AG04449 (cell line): ENCODE measurements at regions not wholly inside any gene's neighbourhood (a gene's known extent, or its start where the extent isn't known, plus 50 kb on each side); places are given as distances from the start of the nearest gene placed in this dataset.

ENCODE experiments used
- CTCF ChIA-PET: fragments of 350-600 bp; formaldehyde crosslinking; extraction: SDS; loops from one replicate; lab custom pipeline; 2021; ENCODE audit warnings: antibody characterized with exemption; lab: Yijun Ruan, JAX
- POLR2A ChIA-PET: fragments of 400-600, 350-600 bp; formaldehyde crosslinking; extraction: SDS; loops from one replicate; lab custom pipeline; 2020; ENCODE audit warnings: antibody characterized with exemption, inconsistent platforms; lab: Yijun Ruan, JAX
- DNase-seq: peaks from one replicate; pipeline ENCODE4 v3.0.0-alpha.2; 2010; ENCODE audit warnings: low read depth, low spot score
- H3K4me3 ChIP-seq: 2 replicates; pipeline ENCODE4 v1.5.1; 2011; ENCODE audit warnings: low read depth, mild to moderate bottlenecking, control low read depth, low read length
- CTCF ChIP-seq: IDR thresholded peaks from one replicate; pipeline ENCODE4 v1.5.1; 2011; ENCODE audit warnings: mild to moderate bottlenecking, moderate library complexity, low read length, control low read depth, inconsistent platforms; ENCODE audit not compliant: insufficient read depth; ENCODE audit errors: missing control alignments

- CTCF ChIA-PET, result no interaction called here
- POLR2A ChIA-PET, result no interaction called here
- TF ChIP-seq CTCF, result no peak
Observed at GRCh38 chr2:219902891-219903552, 275.6 kb downstream of the SLC4A3 start.

GRCh38 chr2:219905640-219906039 lies 278.2 kb downstream of the SLC4A3 start:
- no peak overlapping the region for H3K4me3 ChIP-seq
- ChIA-PET CTCF (interaction anchor here (1.0 to 2.0 kb wide), 2 partner anchors 13 to 1668 kb away, joined by 3 to 7 read pairs; no protein-coding TSS in a partner anchor), POLR2A (no interaction called here)
- no peak for DNase-seq
- no peak for TF ChIP-seq CTCF

More at GRCh38 chr2:219902891-219903552, 275.6 kb downstream of the SLC4A3 start:
- no peak for DNase-seq
- H3K4me3 ChIP-seq, result no peak overlapping the region

- ChIA-PET POLR2A (no interaction called here), CTCF (interaction anchor here (1.0 to 2.0 kb wide), 3 partner anchors 12 to 1668 kb away, joined by 3 to 7 read pairs (median 3); no protein-coding TSS in a partner anchor)
- no peak for DNase-seq
- H3K4me3 ChIP-seq, result no peak overlapping the region
- TF ChIP-seq CTCF, result no peak
Observed at GRCh38 chr2:219906114-219907010, 278.9 kb downstream of the SLC4A3 start.

GRCh38 chr2:219907011-219907365 lies 279.6 kb downstream of the SLC4A3 start:
- POLR2A ChIA-PET, result no interaction called here

GRCh38 chr2:219908538-219908937 lies 281.1 kb downstream of the SLC4A3 start:
- no peak for DNase-seq
- POLR2A ChIA-PET, result no interaction called here

More at GRCh38 chr2:219907011-219907365, 279.6 kb downstream of the SLC4A3 start:
- no peak for TF ChIP-seq CTCF
- no peak for DNase-seq
- H3K4me3 ChIP-seq, result no peak overlapping the region
- CTCF ChIA-PET, result interaction anchor here (1.4 to 2.0 kb wide), 2 partner anchors 12 to 1667 kb away, joined by 3 to 7 read pairs; no protein-coding TSS in a partner anchor

More at GRCh38 chr2:219908538-219908937, 281.1 kb downstream of the SLC4A3 start:
- CTCF ChIA-PET, result no interaction called here
- TF ChIP-seq CTCF, result no peak
- no peak overlapping the region for H3K4me3 ChIP-seq
